Spinal cord (tissue), 9 donors: ENCODE measurements at regions not wholly inside any gene's neighbourhood (a gene's known extent, or its start where the extent isn't known, plus 50 kb on each side); places are given as distances from the start of the nearest gene placed in this dataset.
A peak's percentile ranks its signal among the peaks of the same experiment; 100 is the strongest.

ENCODE experiments used
- DNase-seq, 6 donors: peaks; one replicate each; pipeline versions ENCODE4 v3.0.0 to v3.0.0-alpha.2; 2013 to 2015; ENCODE audit warnings: low spot score in 6 of 6, low read depth in 4 of 6
- H3K27ac ChIP-seq: one replicate; pipeline ENCODE4 v1.5.1; 2013; ENCODE audit warnings: low read depth, low read length, control low read depth
- H3K27me3 ChIP-seq: one replicate; pipeline ENCODE4 v1.6.1; 2013; ENCODE audit warnings: low read length; ENCODE audit not compliant: control insufficient read depth, insufficient read depth
- H3K36me3 ChIP-seq: one replicate; pipeline ENCODE4 v1.6.1; 2013; ENCODE audit warnings: low read length; ENCODE audit not compliant: control insufficient read depth, insufficient read depth
- H3K4me1 ChIP-seq: one replicate; pipeline ENCODE4 v1.6.1; 2013; ENCODE audit warnings: low read length; ENCODE audit not compliant: control insufficient read depth, insufficient read depth
- H3K4me3 ChIP-seq: one replicate; pipeline ENCODE4 v1.5.1; 2013; ENCODE audit warnings: low read depth, low read length, control low read depth
- H3K9me3 ChIP-seq: one replicate; pipeline ENCODE4 v1.6.1; 2013; ENCODE audit warnings: low read length; ENCODE audit not compliant: control insufficient read depth, insufficient read depth
- WGBS: methylation state at CpG from one replicate; pipeline ENCODE4 v1.1.5; 2013; ENCODE audit warnings: missing lambda C conversion rate; ENCODE audit not compliant: insufficient coverage; 5-methylcytosine and 5-hydroxymethylcytosine counted together
- donor health status: healthy.

DNA sequence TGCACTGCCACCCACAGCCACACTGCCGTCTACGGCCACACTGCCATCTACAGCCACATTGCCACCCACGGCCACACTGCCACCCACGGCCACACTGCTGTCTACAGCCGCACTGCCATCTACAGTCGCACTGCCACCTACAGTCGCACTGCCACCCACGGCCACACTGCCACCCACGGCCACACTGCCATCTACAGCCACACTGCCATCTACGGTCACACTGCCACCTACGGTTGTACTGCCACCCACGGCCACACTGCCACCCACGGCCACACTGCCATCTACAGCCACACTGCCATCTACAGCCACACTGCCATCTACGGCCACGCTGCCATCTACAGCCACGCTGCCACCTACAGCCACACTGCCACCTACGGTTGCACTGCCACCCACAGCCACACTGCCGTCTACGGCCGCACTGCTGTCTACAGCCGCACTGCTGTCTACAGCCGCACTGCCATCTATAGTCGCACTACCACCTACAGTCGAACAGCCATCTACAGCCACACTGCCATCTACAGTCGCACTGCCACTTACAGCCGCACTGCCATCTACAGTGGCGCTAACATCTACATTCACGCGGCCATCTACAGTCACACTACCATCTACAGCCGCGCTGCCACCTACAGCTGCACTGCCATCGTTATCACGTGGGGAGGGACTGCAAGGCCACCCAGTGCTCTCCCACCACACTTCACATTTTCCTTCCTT lies 154.6 kb upstream of the AFDN start:
- Histone ChIP-seq H3K9me3 (no peaks in the 10 kb centered on the region), H3K27ac (no peak overlapping the region), H3K36me3 (no peaks in the 10 kb centered on the region), H3K27me3 (peaks cover 2% of the 10 kb centered on the region), H3K4me3 (no peak overlapping the region), H3K4me1 (peaks cover 30% of the 10 kb centered on the region)
- DNase-seq: no peak
- 91% methylated on average over 33 of the region's 33 CpGs for WGBS

- no peak overlapping the region for H3K4me3 ChIP-seq
- no peaks in the 10 kb centered on the region for H3K9me3 ChIP-seq
- no peaks in the 10 kb centered on the region for H3K36me3 ChIP-seq
- no CpG with 5 or more reads among the region's 3 CpGs for WGBS
- H3K27me3 ChIP-seq: peaks cover 8% of the 10 kb centered on the region
- H3K27ac ChIP-seq: no peak overlapping the region
- peaks cover 30% of the 10 kb centered on the region for H3K4me1 ChIP-seq
- DNase-seq: no peak
Measured at GRCh38 chr6:167672738-167673137, 154.0 kb upstream of the AFDN start.

GRCh38 chr6:167673946-167674345 lies 152.8 kb upstream of the AFDN start:
- no peak overlapping the region for H3K27ac ChIP-seq
- no peaks in the 10 kb centered on the region for H3K36me3 ChIP-seq
- H3K4me1 ChIP-seq: peaks cover 35% of the 10 kb centered on the region
- peaks cover 20% of the 10 kb centered on the region for H3K27me3 ChIP-seq
- WGBS: no CpG with 5 or more reads among the region's 5 CpGs
- no peak for DNase-seq
- H3K4me3 ChIP-seq: no peak overlapping the region
- no peaks in the 10 kb centered on the region for H3K9me3 ChIP-seq

GRCh38 chr6:167674486-167674885 lies 152.2 kb upstream of the AFDN start:
- Histone ChIP-seq H3K36me3 (no peaks in the 10 kb centered on the region), H3K4me3 (no peak overlapping the region), H3K9me3 (no peaks in the 10 kb centered on the region), H3K27ac (no peak overlapping the region), H3K4me1 (peaks cover 36% of the 10 kb centered on the region), H3K27me3 (peaks cover 21% of the 10 kb centered on the region)
- 86% methylated on average over 6 of the region's 7 CpGs for WGBS
- no peak for DNase-seq

- Histone ChIP-seq H3K36me3 (no peaks in the 10 kb centered on the region), H3K4me1 (peaks cover 35% of the 10 kb centered on the region), H3K27ac (peak overlapping the region; percentile 21), H3K4me3 (no peak overlapping the region), H3K9me3 (no peaks in the 10 kb centered on the region), H3K27me3 (peaks cover 21% of the 10 kb centered on the region)
- 56% methylated on average over 15 of the region's 20 CpGs for WGBS
- no peak for DNase-seq
Measured at GRCh38 chr6:167676000-167676665, 150.6 kb upstream of the AFDN start.

DNA sequence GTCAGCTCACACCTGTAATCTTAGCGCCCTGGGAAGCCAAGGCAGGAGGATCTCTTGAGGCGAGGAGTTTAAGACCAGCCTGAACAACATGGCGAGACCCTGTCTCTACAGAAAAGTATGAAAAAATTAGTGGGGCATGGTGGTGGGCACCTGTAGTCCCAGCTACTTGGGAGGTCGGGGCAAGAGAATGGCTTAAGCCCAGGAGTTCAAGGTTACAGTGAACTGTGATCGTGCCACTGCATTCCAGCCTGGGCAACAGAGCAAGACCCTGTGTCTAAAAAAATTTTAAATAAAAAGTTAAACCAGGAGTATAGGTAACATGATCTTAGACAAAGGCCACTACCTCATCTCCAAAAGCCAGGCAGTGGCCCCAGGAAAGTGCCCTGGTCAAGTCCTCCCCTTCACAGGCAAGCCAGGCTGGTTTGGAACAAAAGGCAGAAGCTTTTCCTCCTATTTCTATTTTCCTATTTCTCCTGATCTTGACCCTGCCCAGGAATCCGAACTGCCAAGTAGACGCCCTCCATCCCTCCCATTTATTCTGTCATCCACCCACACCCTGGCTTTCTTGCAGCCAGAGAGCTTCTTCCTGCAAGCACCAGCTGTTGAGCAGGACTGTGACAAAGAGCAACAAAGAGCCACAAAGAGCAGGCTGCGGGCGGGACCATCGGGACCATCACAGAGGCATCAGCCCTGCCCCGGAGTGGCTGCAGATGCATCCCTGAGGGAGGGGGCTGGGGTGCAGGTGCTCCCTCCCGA lies 149.9 kb upstream of the AFDN start:
- H3K36me3 ChIP-seq: no peaks in the 10 kb centered on the region
- H3K27me3 ChIP-seq: peaks cover 21% of the 10 kb centered on the region
- H3K27ac ChIP-seq: peak overlapping the region; percentile 21
- no peaks in the 10 kb centered on the region for H3K9me3 ChIP-seq
- peak in 2 of 6 donors; percentile 73 to 75 for DNase-seq
- WGBS: 55% methylated on average over 11 of the region's 12 CpGs
- no peak overlapping the region for H3K4me3 ChIP-seq
- H3K4me1 ChIP-seq: peaks cover 35% of the 10 kb centered on the region

DNA sequence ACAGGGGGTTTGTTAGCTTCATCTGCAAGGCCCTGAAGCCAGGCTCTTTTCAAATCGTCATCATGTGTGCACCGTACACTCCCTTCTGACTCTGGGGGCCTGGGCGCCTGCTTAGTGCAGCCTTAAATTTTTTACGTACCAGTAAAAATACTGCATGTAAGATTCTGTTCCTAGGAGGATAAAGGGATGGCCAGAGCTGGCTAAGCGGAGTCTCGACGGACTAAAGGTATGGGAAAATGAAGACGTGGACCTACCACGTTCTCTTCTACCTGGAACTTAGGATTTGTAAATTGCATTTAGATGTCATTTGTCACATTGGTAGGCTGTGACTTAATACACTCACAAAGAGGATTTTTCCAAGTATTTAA lies 149.3 kb upstream of the AFDN start:
- WGBS: 82% methylated on average over 7 of the region's 9 CpGs

GRCh38 chr6:167678102-167679101 lies 148.3 kb upstream of the AFDN start:
- peaks cover 49% of the 10 kb centered on the region for H3K4me1 ChIP-seq
- DNase-seq: peak in 2 of 6 donors; percentile 75 to 82
- WGBS: 6% methylated on average over 62 of the region's 62 CpGs
- H3K27me3 ChIP-seq: peaks cover 21% of the 10 kb centered on the region
- peak overlapping the region; percentile 18 for H3K27ac ChIP-seq
- no peaks in the 10 kb centered on the region for H3K36me3 ChIP-seq
- H3K9me3 ChIP-seq: no peaks in the 10 kb centered on the region
- H3K4me3 ChIP-seq: peak overlapping the region; percentile 38

More for the DNA sequence above, 149.3 kb upstream of the AFDN start:
- H3K4me1 ChIP-seq: peaks cover 40% of the 10 kb centered on the region
- no peak overlapping the region for H3K4me3 ChIP-seq
- no peak overlapping the region for H3K27ac ChIP-seq
- no peak for DNase-seq
- H3K9me3 ChIP-seq: no peaks in the 10 kb centered on the region
- no peaks in the 10 kb centered on the region for H3K36me3 ChIP-seq
- peaks cover 21% of the 10 kb centered on the region for H3K27me3 ChIP-seq
